ENCODE measurements at regions not wholly inside any gene's neighbourhood (a gene's known extent, or its start where the extent isn't known, plus 50 kb on each side); places are given as distances from the start of the nearest gene placed in this dataset.
A peak's percentile ranks its signal among the peaks of the same experiment; 100 is the strongest.
"Not testable (repeated sequence)": the region's sequence is repeated elsewhere in the genome, so short reads cannot be mapped to it uniquely, and the experiment has no call there.

DNA sequence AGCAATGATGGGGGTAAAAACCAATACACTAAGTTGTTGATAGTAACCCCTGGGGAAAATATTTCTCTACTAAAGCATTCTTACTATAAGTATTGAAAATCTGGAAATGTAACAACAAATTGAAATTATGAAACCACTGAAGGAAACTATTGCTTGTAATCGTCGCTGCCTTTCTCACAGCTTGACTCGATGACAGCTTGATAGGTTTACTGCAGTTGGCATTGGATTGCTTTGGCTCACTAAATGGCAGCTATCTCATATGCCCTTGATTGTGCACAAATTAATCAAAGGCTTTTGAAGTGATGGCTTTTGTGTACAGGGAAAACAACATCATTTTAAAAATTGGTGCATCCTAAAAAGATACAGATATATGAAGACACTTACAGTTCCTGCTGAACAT is 419.6 kb upstream of the TENM3 start:
- no peak for DNase-seq

DNA sequence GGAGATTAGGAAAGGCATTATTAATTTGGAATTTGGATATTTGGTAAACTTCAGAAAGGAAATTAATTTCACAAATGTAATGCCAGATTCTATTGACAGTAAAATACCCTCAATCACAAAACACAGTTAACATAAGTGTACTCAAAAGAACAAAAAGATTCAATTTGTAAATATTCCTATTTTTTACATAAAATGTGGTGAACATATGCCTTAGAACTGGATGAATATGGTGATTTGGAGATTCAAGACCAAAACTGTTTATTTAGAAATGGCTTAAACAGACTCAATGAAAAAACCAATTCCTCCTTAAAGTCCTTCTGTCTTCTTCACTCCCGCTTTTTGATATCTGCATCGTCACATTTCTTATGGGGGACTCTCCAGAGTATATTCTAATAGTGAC is 417.6 kb upstream of the TENM3 start:
- no peak for DNase-seq

DNA sequence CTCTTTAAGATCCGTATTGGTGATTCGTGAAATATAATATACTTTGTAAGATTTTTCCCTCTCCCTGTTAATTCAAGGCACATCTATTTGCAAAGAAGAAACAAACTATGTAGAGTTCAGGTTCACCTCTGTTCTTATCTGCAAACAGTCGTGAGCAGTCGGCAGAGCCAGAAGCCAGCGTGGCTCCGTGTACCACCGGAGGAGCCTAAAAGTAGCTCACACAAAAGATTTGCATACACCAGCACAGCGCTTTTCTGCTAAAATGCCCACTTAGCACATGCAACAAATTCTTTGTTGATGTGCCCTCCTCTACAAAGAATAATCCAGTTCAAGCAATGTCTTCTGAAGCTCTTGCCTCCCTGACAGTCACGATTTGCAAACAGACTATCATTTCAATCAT is 416.0 kb upstream of the TENM3 start:
- no peak for DNase-seq

DNA sequence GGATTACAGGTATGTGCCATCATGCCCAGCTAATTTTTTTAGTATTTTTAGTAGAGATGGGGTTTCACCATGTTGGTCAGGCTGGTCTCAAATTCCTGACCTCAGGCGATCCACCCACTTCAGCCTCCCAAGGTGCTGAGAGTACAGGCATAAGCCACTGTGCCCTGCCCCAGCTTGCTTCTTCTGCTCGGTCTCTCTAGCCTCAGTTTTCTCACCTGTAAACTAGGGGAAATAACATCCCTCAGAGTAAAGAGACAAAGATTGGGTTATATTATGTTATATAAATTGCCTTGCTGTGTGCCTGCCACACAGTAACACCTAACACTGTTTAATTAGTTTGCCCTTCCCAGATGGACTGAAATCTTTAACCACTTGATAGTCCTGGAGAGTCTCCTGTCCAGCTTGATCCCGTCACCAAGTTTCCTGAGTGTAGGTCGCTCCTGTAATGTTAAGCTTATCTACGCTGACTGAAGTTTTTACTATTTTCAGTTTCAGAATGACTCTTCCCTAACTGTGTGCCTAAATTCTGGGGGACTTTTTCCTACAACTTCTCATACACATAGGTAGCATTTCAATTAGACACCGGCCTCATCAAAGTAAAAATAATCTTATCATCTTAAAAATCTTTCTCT is 412.7 kb upstream of the TENM3 start:
- DNase-seq = no peak

DNA sequence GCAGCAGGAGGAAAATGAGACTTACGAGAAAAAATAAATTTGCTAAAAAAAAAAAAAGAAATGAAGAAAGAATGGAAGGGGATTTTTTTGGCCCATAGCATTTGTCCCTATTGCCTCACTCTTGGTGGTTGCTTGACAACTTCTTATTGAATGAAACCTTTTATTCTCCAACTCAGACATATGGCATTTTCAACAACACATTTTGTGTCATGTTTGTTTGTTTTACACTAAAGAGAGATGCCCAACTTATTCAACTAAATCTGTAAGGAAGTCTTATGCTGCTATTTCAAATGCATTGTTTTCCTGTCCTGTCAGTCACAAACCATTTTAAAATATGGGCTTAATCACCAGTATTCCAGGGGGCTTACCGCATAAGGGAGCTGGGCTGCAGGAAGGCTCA is 409.1 kb upstream of the TENM3 start:
- no peak for DNase-seq

DNA sequence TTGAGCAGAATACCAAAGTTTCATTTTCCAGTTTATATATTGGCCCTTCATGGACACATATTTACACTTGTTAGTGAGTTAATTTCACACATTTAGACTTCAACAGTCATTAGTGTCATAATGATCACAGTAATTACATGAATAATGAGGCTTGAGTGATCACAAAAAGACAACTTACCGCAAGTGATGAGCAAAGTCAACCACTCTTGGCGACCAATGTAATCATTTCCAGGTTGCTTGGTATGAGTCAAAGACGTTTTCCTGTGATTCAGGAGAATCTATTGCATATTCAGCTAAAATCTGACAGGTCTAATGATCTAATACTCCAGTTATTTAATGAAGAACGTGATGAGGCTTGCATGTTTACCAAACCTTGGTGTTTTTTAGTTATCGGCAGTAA is 407.9 kb upstream of the TENM3 start:
- DNase-seq = no peak

DNA sequence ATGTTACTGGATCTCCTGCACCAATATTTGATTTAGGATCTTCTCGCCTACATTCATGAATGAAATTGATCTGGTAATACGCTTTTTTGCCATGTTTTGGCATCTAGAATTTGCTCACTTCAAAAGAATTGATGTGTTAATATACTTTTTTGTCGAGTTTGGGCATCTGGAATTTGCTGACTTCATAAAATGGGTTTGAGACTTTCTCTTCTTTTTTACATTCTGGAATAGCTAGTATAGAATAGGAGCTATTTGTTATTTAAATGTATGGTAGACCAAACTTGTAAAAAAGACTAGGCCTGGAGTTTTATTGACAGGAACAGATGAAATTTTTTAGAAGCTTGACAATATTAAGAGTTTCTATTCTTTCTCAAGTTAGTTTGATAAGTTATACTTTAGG is 404.9 kb upstream of the TENM3 start:
- no peak for DNase-seq

DNA sequence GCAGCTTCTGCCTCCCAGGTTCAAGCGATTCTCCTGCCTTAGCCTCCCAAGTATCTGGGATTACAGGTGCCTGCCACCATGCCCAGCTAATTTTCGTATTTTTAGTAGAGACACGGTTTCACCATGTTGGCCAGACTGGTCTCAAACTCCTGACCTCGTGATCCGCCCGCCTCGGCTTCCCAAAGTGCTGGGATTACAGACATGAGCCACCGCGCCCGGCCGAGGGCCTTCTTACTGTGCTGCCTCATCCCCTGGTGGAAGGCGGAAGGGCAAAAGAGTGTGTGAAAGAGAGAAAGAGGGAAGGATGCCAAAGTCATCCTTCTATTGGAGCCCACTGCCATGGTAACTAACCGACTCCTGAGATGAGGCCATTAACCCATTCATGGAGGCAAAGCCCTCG is 399.4 kb upstream of the TENM3 start:
- not testable (repeated sequence) for DNase-seq

DNA sequence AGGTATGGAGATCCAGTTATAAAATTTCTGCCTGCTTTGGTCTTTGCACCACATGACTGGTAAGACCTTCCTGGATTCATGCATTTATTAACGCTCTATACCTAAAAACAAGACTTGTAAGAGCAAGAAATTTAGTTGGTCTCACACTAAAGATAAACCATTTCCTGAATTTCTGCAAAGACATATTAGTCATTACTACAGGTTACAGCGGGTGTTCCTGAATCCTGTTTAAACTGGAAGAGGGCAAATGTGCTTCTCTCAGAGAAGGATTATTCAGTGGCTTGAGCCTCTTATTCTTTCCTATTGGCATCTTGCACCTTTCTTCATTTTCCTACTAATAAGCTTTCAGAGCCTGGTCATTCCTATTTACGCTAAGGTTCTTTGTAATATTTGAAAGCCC is 397.6 kb upstream of the TENM3 start:
- DNase-seq = no peak

DNA sequence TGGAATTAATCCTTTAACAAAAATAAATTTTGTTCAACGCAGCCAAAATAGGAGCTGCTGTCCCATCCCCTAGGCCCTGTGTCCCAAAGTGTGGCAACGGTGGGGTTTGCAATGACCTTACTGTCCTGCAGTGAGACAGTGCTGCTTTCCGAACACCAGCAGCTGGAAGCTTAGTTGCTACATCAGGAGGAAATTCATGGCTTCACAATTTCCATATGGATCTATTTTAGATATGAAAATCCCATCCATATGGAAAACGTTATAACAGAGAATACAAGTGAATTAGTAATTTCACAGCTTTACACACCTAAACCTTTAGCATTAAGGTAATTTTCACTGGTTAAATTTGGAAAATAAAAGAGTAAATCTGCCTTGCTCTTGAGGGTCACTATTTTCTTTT is 396.3 kb upstream of the TENM3 start:
- DNase-seq = no peak

DNA sequence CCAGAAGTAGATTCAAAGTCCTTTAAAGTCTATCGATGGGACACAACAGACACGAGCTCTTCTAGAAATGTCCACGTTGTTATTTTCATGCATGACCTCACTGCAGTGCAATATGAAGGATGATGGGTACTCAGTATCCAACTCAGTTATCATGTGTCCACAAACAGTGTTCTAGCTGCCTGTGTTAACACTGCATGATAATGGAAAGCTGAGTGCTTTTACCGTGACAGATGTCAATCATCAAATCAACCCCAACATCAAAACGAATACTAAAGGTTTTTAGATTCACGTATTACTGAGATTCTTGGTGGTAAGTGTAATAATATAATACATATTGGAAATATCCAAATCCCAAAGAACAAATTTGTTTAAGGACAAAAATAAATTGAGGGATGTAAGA is 394.8 kb upstream of the TENM3 start:
- DNase-seq = no peak

DNA sequence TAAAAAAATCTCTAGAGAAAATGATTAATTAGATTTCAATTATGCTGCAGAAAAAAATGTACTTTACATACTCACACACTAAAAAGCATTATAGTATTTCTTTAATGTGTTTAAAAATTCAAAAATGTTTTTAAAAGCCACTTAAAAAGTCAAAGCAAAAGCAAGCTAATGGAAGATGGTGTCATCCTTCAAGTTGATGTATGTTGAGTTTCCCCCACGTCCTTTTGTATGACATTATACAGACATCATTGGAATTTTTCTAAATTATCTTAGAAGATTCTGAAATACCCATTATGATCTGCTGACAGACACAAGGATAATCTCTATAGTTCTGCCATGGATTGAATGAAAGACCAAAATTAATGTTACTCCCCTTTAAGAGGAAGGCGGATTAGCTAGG is 393.7 kb upstream of the TENM3 start:
- DNase-seq = no peak

DNA sequence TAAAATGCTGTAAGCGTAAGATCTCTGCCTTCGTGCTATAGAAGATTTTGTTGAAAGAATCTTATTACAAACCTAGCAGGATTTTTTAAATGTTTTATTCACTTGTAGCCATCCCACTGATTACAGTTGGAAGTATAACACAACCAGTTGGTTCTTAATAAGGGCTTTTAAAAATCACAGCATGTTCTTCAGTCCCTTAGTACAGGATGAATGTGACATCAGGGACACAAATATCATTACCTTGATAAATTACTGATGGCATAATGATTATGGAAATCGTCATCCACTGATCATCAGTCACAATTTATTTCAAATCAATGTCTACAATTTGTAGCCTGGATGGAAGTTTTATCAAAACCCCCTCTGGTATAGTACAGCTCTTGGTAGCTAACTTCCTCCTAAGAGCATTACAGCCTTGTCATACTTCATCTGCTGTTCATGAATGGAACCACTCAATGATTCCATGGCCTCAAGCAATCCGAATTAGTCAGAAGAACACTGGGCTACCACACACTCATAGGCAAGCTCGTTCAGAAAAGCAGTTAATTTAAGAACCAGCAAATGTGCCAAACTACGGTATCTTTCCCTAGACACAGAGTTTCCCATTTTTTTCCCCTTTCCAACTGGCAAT is 389.2 kb upstream of the TENM3 start:
- peak; percentile 16 for DNase-seq

DNA sequence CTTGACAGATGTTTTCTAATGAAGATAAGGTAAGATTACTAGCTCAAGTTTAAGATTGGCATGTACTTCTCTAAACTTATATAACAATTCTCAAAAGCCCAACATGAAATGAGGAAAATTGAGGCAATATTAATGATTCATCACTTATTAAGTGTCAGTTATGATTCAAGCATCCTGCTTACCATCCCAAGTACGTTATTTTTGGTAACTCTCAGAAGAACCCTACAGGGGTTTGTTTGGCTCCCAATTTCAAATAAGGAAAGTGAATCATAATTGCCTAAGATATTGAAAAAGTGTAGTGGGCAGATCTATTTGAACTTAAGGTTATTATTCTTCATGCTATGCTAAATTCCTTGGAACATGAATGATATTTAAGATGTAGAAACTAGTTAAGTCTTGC is 387.9 kb upstream of the TENM3 start:
- DNase-seq = no peak

DNA sequence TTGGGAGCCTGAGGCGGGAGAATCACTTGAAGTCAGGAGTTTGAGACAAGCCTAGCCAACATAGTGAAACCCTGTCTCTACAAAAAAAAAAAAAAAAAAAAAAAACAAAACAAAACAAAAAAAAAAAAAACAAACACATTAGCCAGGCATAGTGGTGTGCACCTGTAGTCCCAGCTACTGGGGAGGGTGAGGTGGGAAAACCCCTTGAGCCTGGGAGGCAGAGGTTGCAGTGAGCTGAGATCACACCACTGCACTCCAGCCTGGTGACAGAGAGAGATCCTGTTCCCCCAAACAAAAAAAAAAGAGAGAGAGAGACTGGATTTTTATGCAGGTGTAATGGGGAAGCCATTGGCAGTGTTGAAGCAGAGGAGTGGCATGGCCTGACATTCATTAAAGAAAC is 385.7 kb upstream of the TENM3 start:
- not testable (repeated sequence) for DNase-seq

DNA sequence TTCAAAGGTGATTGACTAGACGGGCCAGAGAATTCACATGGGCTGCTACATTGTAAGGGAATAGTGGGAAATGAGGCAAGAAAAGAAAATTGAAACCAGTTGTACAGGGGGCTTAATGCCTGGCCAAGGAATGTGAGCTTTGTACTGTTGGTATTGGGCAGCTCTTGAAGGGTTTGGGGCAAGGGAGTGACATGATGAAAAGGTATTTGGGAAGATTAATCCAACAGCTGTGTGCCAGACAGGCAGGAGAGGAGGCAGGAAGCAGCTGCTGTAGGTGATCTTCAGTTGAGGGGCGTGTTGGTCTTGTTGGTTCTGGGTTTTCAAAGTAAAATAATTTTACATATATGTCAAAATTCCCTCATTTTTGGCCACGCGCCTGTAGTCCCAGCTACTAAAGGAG is 384.5 kb upstream of the TENM3 start:
- no peak for DNase-seq

DNA sequence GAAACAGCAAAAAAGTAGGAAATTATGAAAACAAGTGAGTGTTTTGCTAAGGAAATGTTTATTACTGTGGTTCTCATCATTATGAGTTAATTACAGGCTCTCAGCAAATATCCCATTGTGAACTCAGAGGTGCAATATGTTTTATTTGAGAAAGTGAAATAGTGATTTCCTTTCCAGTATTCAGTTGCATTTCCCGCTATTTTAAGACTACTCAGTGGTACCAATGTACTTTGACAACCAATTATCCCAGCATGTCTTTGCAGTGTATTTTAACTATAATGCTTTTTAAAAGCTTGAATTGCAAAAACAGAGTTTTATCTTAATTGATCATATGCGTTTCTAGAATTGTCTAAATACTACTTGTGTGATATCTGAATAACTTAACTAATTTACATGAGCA is 383.8 kb upstream of the TENM3 start:
- DNase-seq = no peak

DNA sequence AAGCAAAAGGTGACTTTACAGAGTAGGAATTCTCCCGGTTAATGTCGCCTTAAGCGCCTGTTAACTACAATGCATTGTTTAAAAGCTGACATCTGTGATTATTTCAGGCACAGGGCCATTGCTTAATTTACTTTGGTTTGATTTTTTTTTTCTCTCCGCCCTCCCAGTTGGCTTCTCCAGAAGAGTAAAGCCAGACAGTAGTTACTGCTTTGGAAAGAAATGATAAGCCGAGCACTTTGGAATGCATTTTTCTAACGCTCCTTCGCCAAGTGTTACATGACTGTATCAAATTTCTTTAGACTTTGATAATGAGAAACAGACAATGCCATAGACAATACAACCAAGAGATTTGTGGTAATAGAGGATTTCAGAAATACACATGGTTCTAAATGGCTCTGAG is 383.0 kb upstream of the TENM3 start:
- peak; percentile 22 for DNase-seq

DNA sequence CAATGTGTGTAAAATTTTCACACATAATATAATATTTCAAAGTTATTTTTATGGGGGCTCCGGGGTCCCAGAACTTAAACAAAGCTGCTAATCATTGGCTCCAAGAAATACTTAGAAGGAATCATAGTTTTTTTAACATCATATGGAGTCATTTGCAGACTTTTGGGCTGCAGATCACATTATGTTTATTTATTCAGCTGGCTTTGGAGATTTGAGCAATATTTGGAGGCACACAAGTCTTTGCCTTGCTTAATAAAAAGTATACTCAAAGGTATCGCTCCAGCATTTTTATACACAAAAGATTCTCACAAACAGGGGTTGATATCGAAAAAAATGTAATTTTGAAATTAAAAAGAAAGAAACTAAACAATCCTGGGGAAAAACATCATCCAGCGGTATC is 382.5 kb upstream of the TENM3 start:
- DNase-seq = no peak

DNA sequence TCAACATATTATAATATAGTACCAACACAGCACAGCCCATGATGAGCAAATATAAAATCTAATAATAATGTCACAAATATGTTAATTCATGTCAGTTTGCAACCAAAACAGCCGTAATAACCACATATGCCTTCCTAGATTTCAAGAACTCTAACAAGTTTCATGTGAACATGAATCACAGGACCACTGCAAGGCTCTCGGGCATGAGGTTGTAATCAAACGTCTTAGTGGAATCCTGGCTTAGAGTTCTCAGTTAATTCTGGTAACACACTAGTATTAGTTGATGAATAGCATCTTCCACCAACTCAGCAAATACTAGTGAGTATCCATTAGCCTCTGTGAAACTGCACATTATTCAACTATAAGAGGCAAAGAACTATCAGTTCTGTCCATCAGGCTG is 379.3 kb upstream of the TENM3 start:
- DNase-seq = no peak

DNA sequence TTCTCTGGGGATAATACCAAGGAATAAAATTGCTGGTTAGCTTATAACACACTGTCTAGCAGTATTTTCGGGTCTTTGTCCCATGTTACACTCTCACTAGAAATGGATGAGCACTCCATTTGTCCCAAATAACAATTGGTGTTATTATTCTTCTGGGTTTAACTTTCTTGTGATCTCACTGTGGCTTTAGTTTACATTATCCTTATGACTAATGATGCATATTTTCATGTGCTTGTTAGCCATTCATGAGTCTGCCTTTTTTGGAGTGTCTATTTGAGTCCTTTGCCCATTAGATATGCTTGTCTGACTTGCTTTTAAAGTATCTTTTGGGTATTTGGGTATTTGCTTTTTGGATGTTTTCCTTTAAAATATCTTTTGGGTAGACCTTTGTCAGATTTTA is 372.9 kb upstream of the TENM3 start:
- DNase-seq = peak; percentile 41

DNA sequence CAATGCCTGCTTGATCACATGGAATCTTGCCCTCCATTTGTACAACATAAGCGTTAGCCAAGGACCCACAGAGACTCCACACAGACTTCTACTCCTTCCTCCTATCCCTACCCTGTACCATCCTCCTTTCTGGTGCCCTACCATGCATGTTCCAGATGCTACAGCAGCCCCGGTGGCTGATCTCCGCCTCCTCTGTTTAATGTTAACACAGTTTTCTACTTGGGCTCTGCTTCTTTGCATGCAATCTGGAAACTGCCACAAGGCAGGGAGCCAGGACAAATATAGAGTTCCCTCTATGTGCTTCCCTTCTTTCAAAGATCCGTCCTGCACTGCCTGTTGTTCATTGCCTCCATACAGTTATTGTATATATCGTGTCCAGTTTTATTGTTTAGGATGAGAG is 368.6 kb upstream of the TENM3 start:
- no peak for DNase-seq

DNA sequence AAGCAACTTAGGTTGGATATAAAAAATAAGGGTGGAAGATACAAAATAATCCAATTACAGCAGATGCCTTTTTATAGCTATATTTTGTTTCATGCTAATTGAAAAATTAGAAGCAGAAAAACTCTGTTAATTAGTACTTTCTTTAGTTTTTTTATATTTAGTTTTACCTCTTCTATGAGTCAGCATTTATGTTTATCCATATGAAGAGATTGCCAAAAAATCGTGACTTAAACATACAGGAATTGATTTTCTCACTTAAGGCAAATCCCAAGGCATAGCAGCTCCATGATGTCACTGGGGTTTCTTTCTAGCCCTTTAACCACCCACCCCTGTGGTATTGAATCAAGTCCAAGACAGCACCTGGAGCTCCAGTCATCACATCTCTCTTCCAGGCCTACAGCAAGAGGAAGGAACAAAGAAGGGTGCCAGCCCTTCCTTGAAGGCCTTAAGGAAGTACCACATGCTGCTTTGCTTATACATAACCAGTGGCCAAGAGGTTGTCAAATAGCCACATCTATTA is 365.8 kb upstream of the TENM3 start:
- peak; percentile 34 for DNase-seq

DNA sequence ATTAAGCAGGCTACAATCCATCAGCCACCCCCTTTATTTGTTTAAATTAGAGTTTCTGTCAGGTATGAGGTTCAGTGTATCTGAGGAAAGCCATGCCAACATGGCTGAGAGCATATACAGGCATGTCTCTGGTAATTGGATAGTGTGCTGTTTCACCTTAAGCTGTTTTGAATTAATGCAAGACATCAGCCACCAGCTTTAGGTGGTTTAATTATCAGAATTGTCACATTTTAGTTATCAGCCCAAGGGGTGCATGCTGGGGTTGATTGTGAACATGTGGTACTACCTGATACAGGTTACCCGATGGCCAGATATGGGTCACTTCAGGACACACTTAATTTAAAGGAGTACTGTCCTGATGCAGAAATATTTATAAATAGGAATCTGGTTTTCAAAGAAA is 353.2 kb upstream of the TENM3 start:
- DNase-seq = no peak

DNA sequence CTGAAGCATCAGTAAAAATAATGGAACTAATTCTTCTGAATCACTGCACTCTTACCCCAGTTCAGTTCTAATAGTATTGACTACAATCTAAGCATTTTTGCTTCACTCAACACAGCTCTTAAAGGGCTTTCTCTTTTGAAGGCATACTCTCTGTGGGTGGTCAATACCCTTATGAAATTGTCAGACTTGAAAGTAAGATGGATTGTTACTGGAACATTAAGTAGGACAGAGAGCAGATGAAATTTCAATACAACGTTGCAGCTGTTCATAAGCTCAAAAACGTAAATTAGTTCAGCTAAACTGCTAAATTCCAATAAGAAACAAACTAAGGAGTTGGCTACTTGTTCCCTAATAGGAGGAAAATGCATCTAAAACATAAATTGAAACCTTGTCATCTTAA is 352.3 kb upstream of the TENM3 start:
- no peak for DNase-seq
